IPS-18c (cell line): ENCODE measurements at regions not wholly inside any gene's neighbourhood (a gene's known extent, or its start where the extent isn't known, plus 50 kb on each side); places are given as distances from the start of the nearest gene placed in this dataset.
"Not testable (repeated sequence)": the region's sequence is repeated elsewhere in the genome, so short reads cannot be mapped to it uniquely, and the experiment has no call there.

ENCODE experiments used
- H3K4me3 ChIP-seq: 2 replicates; pipeline ENCODE4 v1.7.0; 2013; ENCODE audit warnings: low read depth, mild to moderate bottlenecking, low read length, moderate library complexity; ENCODE audit not compliant: insufficient read depth
- H3K9me3 ChIP-seq: one replicate; pipeline ENCODE4 v1.6.1; 2013; ENCODE audit warnings: mild to moderate bottlenecking, low read length, moderate library complexity; ENCODE audit not compliant: control insufficient read depth, insufficient read depth

GRCh38 chr15:22235261-22235930 lies 155.1 kb downstream of the OR4M2 start:
- H3K9me3 ChIP-seq: peaks cover 24% of the 10 kb centered on the region
- H3K4me3 ChIP-seq: not testable (repeated sequence)

DNA sequence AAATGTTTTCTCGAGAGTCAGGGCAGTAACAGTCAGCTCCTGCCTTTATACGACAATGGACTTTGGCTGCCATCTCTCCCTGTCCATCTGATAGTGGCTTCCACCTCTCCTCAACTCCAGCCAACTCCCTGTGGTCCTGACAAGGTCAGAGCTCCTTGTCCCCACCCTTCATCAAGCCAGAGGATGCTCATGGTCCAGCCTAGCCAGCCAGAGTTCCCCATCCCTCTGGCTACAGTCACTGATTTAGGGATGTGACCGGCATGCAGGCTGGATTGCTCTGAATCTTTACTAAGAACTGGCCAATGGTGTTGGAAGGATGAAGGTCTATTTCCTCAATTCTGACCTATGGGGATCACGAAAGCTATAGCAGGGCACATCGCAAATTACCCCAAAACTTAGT lies 156.1 kb downstream of the OR4M2 start:
- Histone ChIP-seq H3K9me3 (peaks cover 25% of the 10 kb centered on the region), H3K4me3 (no peak overlapping the region)

DNA sequence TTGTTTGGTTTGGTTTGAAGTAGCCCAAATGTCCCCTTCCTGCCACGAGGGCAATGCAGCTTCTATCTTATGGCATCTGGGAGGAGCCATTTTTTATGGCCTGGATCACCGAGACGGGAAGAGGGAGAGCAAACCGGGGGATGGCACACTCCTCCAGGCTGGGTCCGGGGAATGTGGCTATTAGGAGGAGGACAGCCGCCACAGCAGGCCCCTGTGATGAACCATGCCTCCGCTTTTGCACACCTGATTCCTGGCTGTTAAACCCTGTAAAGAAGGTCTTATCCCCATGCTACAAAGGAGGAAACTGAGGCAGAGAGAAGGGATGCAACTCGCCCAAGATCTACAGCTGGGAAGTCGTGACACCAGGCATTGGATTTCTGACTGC lies 157.6 kb downstream of the OR4M2 start:
- Histone ChIP-seq H3K4me3 (no peak overlapping the region), H3K9me3 (peaks cover 26% of the 10 kb centered on the region)

DNA sequence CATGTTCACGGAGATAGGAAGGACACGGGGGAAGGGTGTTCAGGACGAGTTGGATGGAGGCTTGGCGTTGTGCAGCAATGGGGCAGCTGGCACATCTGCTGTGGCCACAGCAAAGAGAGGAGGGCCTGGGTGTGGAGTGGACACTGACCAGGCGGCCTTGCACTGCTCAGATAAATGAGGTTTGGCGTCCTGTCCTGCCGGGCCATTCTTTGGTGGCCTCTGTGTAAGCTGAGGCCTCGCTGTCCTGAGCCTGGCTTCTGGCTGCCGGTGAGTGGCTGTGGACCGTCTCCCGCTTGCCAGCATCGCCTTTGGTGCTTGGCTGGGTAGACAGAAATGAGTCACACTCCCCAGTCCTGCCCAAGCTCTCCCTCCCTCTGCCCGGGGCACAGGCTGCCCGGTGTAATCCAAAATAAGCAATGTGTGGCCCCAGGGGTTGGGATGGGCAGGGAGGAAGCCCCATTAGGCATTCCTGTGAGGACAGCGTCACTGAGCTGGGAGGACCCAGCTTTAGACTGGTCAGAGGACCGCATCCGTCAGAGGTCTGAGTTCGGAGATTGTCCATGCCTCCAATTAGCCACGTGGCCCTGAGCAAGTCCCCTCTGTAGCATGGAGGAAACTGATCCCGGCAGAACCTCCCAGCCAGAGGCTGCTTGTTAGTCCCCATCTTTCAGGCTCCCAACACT lies 158.1 kb downstream of the OR4M2 start:
- H3K4me3 ChIP-seq: not testable (repeated sequence)
- H3K9me3 ChIP-seq: peaks cover 27% of the 10 kb centered on the region

DNA sequence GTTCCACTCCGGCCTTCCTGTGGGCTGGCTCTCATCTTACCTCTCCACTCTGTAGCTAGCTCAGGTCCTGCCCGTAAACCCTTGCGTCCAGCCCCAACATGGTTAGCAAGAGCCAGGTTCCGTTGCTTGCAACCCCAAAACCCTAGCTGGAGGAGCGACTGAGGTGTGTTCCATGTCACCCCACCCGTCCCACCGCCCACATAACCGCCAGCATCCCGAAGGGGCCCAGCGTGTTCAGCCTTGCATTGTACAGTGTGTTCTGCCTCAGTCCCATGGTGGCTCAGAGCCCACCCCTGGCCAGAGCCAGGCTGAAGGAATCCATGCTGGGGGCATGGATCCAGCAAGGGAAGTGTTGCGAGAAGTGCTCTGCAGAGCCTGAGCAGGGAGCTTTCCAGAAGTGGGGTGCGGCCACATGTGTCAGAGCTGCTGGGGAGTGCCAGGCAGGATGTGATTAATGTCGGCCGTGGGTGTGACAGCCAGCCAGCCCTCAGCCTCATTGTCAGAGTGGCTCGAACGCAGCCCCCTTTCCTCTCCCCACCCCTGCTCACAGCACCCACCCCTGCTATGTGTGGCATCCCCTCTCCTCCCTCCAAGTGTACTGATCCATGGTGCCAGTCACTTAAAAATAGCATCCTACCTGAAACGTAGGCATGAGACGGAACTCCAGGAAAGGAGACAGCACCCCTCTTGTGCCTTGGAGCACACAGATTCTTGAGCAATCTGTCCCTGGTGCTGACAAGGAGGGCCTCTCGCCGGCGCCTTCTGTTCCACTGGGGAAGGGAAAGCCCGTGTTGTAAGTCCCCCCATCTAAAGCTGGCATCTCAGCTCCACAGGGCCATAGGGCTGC lies 158.9 kb downstream of the OR4M2 start:
- H3K9me3 ChIP-seq: peaks cover 27% of the 10 kb centered on the region
- not testable (repeated sequence) for H3K4me3 ChIP-seq

- peaks cover 31% of the 10 kb centered on the region for H3K9me3 ChIP-seq
- H3K4me3 ChIP-seq: no peak overlapping the region
Observed at GRCh38 chr15:22239806-22240180, 159.5 kb downstream of the OR4M2 start.

DNA sequence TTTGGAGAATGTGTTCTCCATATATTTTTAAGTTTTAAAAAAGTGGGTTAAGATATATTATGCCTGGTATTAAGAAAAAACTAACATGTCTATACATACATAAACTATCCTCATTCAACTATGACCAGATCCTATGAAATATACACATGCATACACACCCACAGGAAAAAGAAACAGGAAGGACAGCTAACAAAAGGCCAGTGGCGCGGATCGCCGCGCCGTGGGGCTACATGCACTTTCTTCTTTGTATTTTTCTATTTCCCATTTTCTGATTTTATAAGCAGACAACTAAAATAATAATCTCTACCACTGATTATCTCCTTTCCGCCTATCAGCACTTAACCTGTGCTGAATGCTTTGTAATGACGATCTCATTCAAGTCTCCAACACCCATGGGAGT lies 160.1 kb downstream of the OR4M2 start:
- Histone ChIP-seq H3K4me3 (no peak overlapping the region), H3K9me3 (peaks cover 35% of the 10 kb centered on the region)

GRCh38 chr15:22240986-22241385 lies 160.7 kb downstream of the OR4M2 start:
- Histone ChIP-seq H3K9me3 (peaks cover 34% of the 10 kb centered on the region), H3K4me3 (no peak overlapping the region)

GRCh38 chr15:22241451-22241850 lies 161.1 kb downstream of the OR4M2 start:
- Histone ChIP-seq H3K4me3 (no peak overlapping the region), H3K9me3 (peaks cover 33% of the 10 kb centered on the region)

DNA sequence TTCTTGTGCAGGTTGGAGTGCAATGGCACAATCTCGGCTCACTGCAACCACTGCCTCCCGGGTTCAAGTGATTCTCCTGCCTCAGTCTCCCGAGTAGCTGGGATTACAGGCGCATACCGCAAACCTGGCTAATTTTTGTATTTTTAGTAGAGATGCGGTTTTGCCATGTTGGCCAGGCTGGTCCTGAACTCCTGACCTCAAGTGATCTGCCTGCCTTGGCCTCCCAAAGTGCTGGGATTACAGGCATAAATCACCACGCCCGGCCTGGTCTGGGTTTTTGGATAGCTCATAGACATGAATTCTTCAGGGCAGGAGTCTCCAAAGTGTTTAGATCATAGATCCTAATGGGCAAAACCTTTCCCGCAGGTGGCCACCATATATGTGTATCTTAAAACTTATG lies 162.0 kb downstream of the OR4M2 start:
- peaks cover 32% of the 10 kb centered on the region for H3K9me3 ChIP-seq
- H3K4me3 ChIP-seq: not testable (repeated sequence)

DNA sequence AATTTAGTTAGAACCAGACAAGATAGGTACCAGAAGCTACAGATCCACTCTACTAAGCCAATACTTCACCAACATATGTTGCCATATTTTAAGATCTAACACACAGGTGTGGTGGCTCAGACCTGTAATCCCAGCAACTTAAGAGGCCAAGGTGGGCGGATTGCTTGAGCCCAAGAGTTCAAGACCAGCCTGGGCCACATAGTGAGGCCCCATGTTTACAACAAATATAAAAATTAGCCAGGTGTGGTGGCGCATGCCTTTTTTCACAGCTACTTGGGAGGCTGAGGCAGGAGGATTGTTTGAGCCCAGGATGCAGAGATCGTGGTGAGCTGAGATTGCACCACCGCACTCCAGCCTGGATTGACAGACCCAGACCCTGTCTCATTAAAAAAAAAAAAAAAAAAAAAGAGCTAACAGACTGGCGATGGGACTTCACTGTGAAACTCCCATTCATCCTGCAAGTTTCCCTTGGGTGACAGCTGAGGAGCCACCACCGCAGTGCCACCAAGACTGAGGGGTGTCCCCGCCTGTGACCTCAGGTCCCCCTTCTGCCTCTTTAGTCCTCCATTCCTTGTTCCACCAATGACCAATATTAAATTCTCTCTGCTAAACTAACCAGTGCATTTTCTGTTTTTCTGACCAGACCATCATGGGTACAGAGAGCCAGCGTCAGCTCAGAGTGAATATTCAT lies 163.3 kb downstream of the OR4M2 start:
- Histone ChIP-seq H3K4me3 (no peak overlapping the region), H3K9me3 (peaks cover 35% of the 10 kb centered on the region)

- not testable (repeated sequence) for H3K4me3 ChIP-seq
- peaks cover 56% of the 10 kb centered on the region for H3K9me3 ChIP-seq
Observed at GRCh38 chr15:22249511-22249910, 169.2 kb downstream of the OR4M2 start.

GRCh38 chr15:22250501-22251290 lies 170.4 kb downstream of the OR4M2 start:
- peaks cover 55% of the 10 kb centered on the region for H3K9me3 ChIP-seq

GRCh38 chr15:22251422-22251821 lies 171.1 kb downstream of the OR4M2 start:
- Histone ChIP-seq H3K9me3 (peaks cover 53% of the 10 kb centered on the region), H3K4me3 (no peak overlapping the region; the same call in 1 of the 2 replicates)

More at GRCh38 chr15:22250501-22251290, 170.4 kb downstream of the OR4M2 start:
- H3K4me3 ChIP-seq: not testable (repeated sequence)

GRCh38 chr15:22252047-22252446 lies 171.7 kb downstream of the OR4M2 start:
- Histone ChIP-seq H3K4me3 (peak overlapping the region; percentile 20; the same call in 1 of the 2 replicates), H3K9me3 (peaks cover 54% of the 10 kb centered on the region)

- not testable (repeated sequence) for H3K4me3 ChIP-seq
- H3K9me3 ChIP-seq: peaks cover 55% of the 10 kb centered on the region
Observed at GRCh38 chr15:22252521-22252920, 172.2 kb downstream of the OR4M2 start.
